VCaP (cell line): ENCODE measurements at regions not wholly inside any gene's neighbourhood (a gene's known extent, or its start where the extent isn't known, plus 50 kb on each side); places are given as distances from the start of the nearest gene placed in this dataset.
"Not testable (repeated sequence)": the region's sequence is repeated elsewhere in the genome, so short reads cannot be mapped to it uniquely, and the experiment has no call there.

ENCODE experiments used
- H3K27ac ChIP-seq: fragments of 450-650 bp; 2 replicates; pipeline ENCODE4 v1.5.1; 2017
- CTCF ChIP-seq: fragments of 450-650 bp; conservative IDR thresholded peaks from 2 replicates; pipeline ENCODE4 v1.5.1; 2017; ENCODE audit warnings: mild to moderate bottlenecking, moderate library complexity

- no peak overlapping the region for H3K27ac ChIP-seq
- TF ChIP-seq CTCF = no peak
These were observed 1380.1 kb downstream of the GRIK2 start for GRCh38 chr6:102773636-102774035.

GRCh38 chr6:102766963-102767362 lies 1373.5 kb downstream of the GRIK2 start:
- no peak for TF ChIP-seq CTCF
- no peak overlapping the region for H3K27ac ChIP-seq

DNA sequence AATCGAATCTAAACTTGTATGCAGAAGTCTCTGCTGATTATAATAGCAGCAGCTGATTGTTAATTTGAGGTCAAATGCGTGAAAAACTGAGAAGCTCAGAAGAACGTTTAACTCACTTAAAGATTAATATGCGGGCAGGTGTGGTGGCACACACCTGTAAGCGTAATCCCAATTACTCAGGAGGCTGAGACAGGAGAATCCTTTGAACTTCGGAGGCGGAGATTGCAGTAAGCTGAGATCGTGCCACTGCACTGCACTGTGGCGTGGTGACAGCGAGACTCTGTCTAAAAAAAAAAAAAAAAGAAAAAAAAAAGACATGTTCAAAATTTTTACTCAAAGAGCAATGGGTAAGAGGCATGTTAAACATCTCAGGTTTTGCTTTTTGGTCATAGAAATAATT lies 1370.8 kb downstream of the GRIK2 start:
- no peak for TF ChIP-seq CTCF
- H3K27ac ChIP-seq = no peak overlapping the region

DNA sequence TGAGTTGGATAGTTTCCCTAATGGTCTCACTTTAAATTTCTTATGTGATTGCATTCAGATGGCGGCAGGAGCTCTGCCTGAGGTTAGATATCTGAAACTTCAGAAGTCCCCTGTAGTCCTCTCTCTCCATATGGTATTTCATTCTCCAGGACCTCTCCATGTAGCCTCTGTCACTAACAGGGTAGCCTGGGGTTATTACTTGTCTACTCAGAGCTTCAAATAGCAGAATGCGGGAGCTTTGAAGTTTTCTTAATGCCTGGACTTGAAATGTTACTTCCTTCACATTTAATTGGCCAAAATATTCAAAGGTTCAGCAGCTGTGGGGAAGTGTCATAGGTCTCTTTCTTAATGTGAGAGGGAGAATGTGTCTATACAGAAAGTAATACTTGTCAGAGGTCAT lies 1370.4 kb downstream of the GRIK2 start:
- no peak overlapping the region for H3K27ac ChIP-seq
- no peak for TF ChIP-seq CTCF

GRCh38 chr6:102761872-102762271 lies 1368.4 kb downstream of the GRIK2 start:
- no peak overlapping the region for H3K27ac ChIP-seq
- no peak for TF ChIP-seq CTCF

GRCh38 chr6:102759415-102759814 lies 1365.9 kb downstream of the GRIK2 start:
- no peak for TF ChIP-seq CTCF
- no peak overlapping the region for H3K27ac ChIP-seq

DNA sequence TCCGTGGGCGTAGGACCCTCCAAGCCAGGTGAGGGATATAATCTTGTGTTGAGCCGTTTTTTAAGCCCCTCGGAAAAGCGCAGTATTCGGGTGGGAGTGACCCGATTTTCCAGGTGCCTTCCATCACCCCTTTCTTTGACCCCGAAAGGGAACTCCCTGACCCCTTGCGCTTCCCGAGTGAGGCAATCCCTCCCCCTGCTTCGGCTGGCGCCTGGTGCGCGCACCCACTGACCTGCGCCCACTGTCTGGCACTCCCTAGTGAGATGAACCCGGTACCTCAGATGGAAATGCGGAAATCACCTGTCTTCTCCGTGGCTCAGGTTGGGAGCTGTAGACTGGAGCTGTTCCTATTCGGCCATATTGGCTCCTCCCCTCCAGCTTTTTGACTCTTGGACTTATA lies 1365.0 kb downstream of the GRIK2 start:
- H3K27ac ChIP-seq = not testable (repeated sequence)

DNA sequence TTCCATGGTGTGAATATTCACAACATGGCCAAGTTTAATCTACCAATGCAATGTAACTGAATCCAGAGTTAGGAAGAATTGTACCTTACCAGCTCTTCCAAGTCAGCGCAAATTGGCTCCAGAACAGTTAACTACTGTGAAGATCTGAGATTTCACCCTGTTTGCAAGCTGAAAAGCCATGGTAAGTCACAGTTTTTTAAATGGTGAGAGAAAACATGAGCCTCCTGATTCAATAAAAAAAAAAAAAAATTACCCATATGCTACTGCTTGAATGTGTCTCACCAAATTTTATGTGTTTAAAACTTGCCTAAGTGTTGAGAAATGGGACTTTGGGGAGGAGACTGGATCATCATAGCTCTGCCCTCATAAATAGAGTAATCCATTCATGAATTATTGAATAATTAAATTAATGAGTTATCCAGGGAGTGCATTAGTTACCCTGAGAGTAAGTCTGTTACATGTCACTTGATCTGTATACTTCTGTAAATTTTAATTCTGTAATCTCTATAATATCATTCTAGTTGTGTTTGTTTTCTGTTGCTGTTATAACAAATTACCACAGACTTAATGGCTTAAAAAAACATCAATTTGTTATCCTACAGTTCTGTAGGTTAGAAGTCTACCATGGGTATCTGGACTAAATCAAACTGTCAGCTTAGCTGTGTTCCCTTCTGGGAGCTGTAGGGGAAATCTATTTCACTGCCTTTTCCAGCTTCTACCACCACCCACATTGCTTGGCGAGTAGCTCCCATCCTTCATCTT lies 1355.9 kb downstream of the GRIK2 start:
- TF ChIP-seq CTCF = no peak
- no peak overlapping the region for H3K27ac ChIP-seq
